NT2/D1 (cell line): ENCODE measurements at regions not wholly inside any gene's neighbourhood (a gene's known extent, or its start where the extent isn't known, plus 50 kb on each side); places are given as distances from the start of the nearest gene placed in this dataset.

Source experiments
- DNase-seq: peaks from one replicate; pipeline ENCODE4 v3.0.0-alpha.2; 2011; ENCODE audit warnings: low read depth, low spot score
- H3K27me3 ChIP-seq: 2 replicates; pipeline ENCODE4 v1.6.0; 2011; ENCODE audit warnings: mild to moderate bottlenecking; ENCODE audit not compliant: insufficient read length, insufficient read depth
- H3K36me3 ChIP-seq: 2 replicates; pipeline ENCODE4 v1.6.1; 2011; ENCODE audit warnings: mild to moderate bottlenecking, low read length, mixed read lengths; ENCODE audit not compliant: insufficient read depth, insufficient read length
- H3K4me1 ChIP-seq: 2 replicates; pipeline ENCODE4 v1.5.1; 2011; ENCODE audit not compliant: insufficient read depth, insufficient read length
- H3K4me3 ChIP-seq: 2 replicates; pipeline ENCODE4 v1.5.1; 2011; ENCODE audit warnings: low read depth; ENCODE audit not compliant: insufficient read length
- H3K9ac ChIP-seq: 2 replicates; pipeline ENCODE4 v1.6.0; 2011; ENCODE audit warnings: low read depth; ENCODE audit not compliant: insufficient read length
- H3K9me3 ChIP-seq: 2 replicates; pipeline ENCODE4 v1.5.1; 2011; ENCODE audit warnings: mild to moderate bottlenecking, low read length; ENCODE audit not compliant: insufficient read depth
- SUZ12 ChIP-seq: IDR thresholded peaks from 2 replicates; pipeline ENCODE4 v1.6.1; 2011; ENCODE audit not compliant: insufficient read length, insufficient read depth; ENCODE audit errors: extremely low read depth
- YY1 ChIP-seq: IDR thresholded peaks from 2 replicates; pipeline ENCODE4 v1.6.1; 2011; ENCODE audit not compliant: insufficient read length, insufficient read depth
- ZNF274 ChIP-seq: IDR thresholded peaks from 2 replicates; pipeline ENCODE4 v1.6.1; 2011; ENCODE audit warnings: mild to moderate bottlenecking, low read depth, low read length

- no peaks in the 10 kb centered on the region for H3K36me3 ChIP-seq
- 0 out of 2 replicates have a peak, but pooled peaks cover 5% of the 10 kb centered on the region for H3K9me3 ChIP-seq
- H3K27me3 ChIP-seq, result no peaks in the 10 kb centered on the region
- no peaks in the 10 kb centered on the region for H3K4me1 ChIP-seq
- no peak for DNase-seq
- no peak overlapping the region for H3K9ac ChIP-seq
- no peak overlapping the region for H3K4me3 ChIP-seq
- TF ChIP-seq YY1, result no peak
- no peak for TF ChIP-seq ZNF274
- TF ChIP-seq SUZ12, result no peak
These were observed 73.6 kb downstream of the CYP26A1 start for GRCh38 chr10:93147281-93147680.

- H3K27me3 ChIP-seq, result no peaks in the 10 kb centered on the region
- H3K4me1 ChIP-seq, result no peaks in the 10 kb centered on the region
- no peaks in the 10 kb centered on the region for H3K36me3 ChIP-seq
- H3K4me3 ChIP-seq, result no peak overlapping the region
- 0 out of 2 replicates have a peak, but pooled peaks cover 5% of the 10 kb centered on the region for H3K9me3 ChIP-seq
- H3K9ac ChIP-seq, result no peak overlapping the region
- DNase-seq, result no peak
- TF ChIP-seq YY1 (no peak), SUZ12 (no peak), ZNF274 (no peak)
These were observed 74.8 kb downstream of the CYP26A1 start for GRCh38 chr10:93148476-93148875.

GRCh38 chr10:93149761-93150160 is 76.1 kb downstream of the CYP26A1 start:
- no peak for TF ChIP-seq ZNF274
- TF ChIP-seq SUZ12, result no peak
- 0 out of 2 replicates have a peak, but pooled peaks cover 5% of the 10 kb centered on the region for H3K9me3 ChIP-seq
- no peaks in the 10 kb centered on the region for H3K36me3 ChIP-seq
- no peaks in the 10 kb centered on the region for H3K4me1 ChIP-seq
- H3K9ac ChIP-seq, result no peak overlapping the region
- DNase-seq, result no peak
- no peak overlapping the region for H3K4me3 ChIP-seq
- no peaks in the 10 kb centered on the region for H3K27me3 ChIP-seq

- H3K9me3 ChIP-seq, result 0 out of 2 replicates have a peak, but pooled peaks cover 5% of the 10 kb centered on the region
- H3K9ac ChIP-seq, result no peak overlapping the region
- H3K27me3 ChIP-seq, result no peaks in the 10 kb centered on the region
- no peaks in the 10 kb centered on the region for H3K4me1 ChIP-seq
- no peak overlapping the region for H3K4me3 ChIP-seq
- DNase-seq, result no peak
- TF ChIP-seq SUZ12, result no peak
- TF ChIP-seq ZNF274, result no peak
- TF ChIP-seq YY1, result no peak
- H3K36me3 ChIP-seq, result no peaks in the 10 kb centered on the region
These were observed 76.6 kb downstream of the CYP26A1 start for GRCh38 chr10:93150289-93150688.

- Histone ChIP-seq H3K27me3 (no peaks in the 10 kb centered on the region), H3K36me3 (no peaks in the 10 kb centered on the region), H3K4me1 (no peaks in the 10 kb centered on the region), H3K9ac (no peak overlapping the region), H3K9me3 (0 out of 2 replicates have a peak, but pooled peaks cover 5% of the 10 kb centered on the region), H3K4me3 (no peak overlapping the region)
- DNase-seq, result no peak
- TF ChIP-seq ZNF274 (no peak), SUZ12 (no peak), YY1 (no peak)
These were observed 77.4 kb downstream of the CYP26A1 start for GRCh38 chr10:93150990-93151547.

- DNase-seq, result no peak
- no peaks in the 10 kb centered on the region for H3K27me3 ChIP-seq
- H3K9ac ChIP-seq, result no peak overlapping the region
- H3K36me3 ChIP-seq, result no peaks in the 10 kb centered on the region
- no peak overlapping the region for H3K4me3 ChIP-seq
- no peaks in the 10 kb centered on the region for H3K4me1 ChIP-seq
- TF ChIP-seq SUZ12 (no peak), YY1 (no peak)
- 0 out of 2 replicates have a peak, but pooled peaks cover 5% of the 10 kb centered on the region for H3K9me3 ChIP-seq
These were observed 78.4 kb downstream of the CYP26A1 start for GRCh38 chr10:93152136-93152535.

- Histone ChIP-seq H3K9me3 (peaks cover 12% of the 10 kb centered on the region; the same call in 1 of the 2 replicates), H3K9ac (no peak overlapping the region), H3K36me3 (no peaks in the 10 kb centered on the region), H3K27me3 (no peaks in the 10 kb centered on the region), H3K4me1 (no peaks in the 10 kb centered on the region), H3K4me3 (no peak overlapping the region)
- DNase-seq, result no peak
- no peak for TF ChIP-seq YY1
- no peak for TF ChIP-seq SUZ12
- no peak for TF ChIP-seq ZNF274
These were observed 80.8 kb downstream of the CYP26A1 start for GRCh38 chr10:93154531-93154930.
